ES-I3 (cell line): ENCODE measurements at regions not wholly inside any gene's neighbourhood (a gene's known extent, or its start where the extent isn't known, plus 50 kb on each side); places are given as distances from the start of the nearest gene placed in this dataset.

Source experiments
- H3K36me3 ChIP-seq: 2 replicates; pipeline ENCODE4 v1.6.1; 2013; ENCODE audit warnings: mild to moderate bottlenecking, low read length, control low read depth, moderate library complexity; ENCODE audit not compliant: insufficient read depth
- H3K4me1 ChIP-seq: 2 replicates; pipeline ENCODE4 v1.6.1; 2013; ENCODE audit warnings: mild to moderate bottlenecking, control low read depth, low read length; ENCODE audit not compliant: insufficient read depth
- H3K9ac ChIP-seq: 2 replicates; pipeline ENCODE4 v1.6.1; 2013; ENCODE audit warnings: low read depth, mild to moderate bottlenecking, low read length, moderate library complexity
- H3K9me3 ChIP-seq: 2 replicates; pipeline ENCODE4 v1.6.1; 2013; ENCODE audit warnings: mild to moderate bottlenecking, low read length, moderate library complexity; ENCODE audit not compliant: control insufficient read depth, insufficient read depth

DNA sequence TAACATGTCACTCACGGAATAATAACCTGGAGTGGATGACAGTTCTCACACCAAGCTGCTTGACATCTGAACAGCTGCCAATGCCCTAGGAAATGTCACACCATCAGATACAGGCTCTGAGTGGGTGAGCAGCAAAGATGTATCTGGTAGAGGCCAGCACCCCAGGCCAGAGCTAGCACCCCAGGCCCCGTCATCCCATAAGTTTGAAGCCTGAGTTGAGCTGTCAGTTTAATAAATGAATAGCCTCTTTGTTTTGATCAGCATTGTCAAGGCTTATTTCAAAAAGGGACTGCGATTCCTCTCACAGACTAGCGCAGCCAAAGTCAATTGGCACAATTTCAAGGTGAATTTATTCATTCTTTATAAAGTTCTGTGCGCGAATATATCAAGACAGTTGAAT lies 1327.1 kb downstream of the MAT2B start:
- H3K4me1 ChIP-seq: no peaks in the 10 kb centered on the region; the same call in 1 of the 2 replicates
- H3K9me3 ChIP-seq: no peaks in the 10 kb centered on the region
- no peak overlapping the region for H3K9ac ChIP-seq
- H3K36me3 ChIP-seq: no peaks in the 10 kb centered on the region

DNA sequence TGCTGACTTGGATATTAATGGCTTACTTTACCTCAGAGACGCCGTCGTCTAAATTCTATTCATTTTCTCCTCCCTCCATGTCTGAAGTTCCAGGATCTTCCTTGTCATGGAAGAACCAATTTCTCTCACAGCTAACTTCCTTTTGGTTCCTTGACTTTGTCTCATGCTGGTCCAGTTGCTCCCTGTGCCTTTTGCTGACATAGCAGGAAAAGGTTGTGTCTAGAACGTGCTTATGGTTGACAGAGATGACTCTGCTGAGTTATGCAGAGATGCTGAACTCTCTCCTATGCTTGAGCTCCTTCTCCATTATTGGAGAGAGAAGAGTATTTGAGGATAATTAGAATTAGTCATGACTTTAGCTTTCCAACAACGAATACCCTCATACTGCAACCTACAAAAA lies 1338.9 kb downstream of the MAT2B start:
- H3K9me3 ChIP-seq: no peaks in the 10 kb centered on the region
- H3K36me3 ChIP-seq: no peaks in the 10 kb centered on the region
- no peak overlapping the region for H3K9ac ChIP-seq
- H3K4me1 ChIP-seq: no peaks in the 10 kb centered on the region

DNA sequence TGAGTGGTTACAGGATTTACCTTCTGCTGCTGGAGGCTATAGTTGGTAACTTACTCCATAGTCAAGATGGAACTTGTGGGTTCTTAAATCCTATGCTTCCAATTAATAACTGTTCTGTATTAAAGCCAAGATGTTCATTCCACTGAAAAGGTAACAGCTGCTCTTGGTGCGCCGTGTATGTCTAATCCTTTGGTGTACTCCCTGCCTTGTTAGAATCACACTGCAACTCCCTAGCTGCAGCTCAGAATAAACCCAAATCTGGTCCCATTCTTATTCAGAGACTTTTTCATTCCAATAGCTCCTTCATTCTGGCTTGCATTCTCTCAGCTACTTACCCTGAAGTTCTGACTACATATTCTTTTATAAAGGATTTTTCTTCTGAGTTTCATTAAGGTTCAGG lies 1355.5 kb downstream of the MAT2B start:
- Histone ChIP-seq H3K4me1 (peaks cover 6% of the 10 kb centered on the region; the same call in 1 of the 2 replicates), H3K9ac (no peak overlapping the region), H3K9me3 (no peaks in the 10 kb centered on the region), H3K36me3 (no peaks in the 10 kb centered on the region)

DNA sequence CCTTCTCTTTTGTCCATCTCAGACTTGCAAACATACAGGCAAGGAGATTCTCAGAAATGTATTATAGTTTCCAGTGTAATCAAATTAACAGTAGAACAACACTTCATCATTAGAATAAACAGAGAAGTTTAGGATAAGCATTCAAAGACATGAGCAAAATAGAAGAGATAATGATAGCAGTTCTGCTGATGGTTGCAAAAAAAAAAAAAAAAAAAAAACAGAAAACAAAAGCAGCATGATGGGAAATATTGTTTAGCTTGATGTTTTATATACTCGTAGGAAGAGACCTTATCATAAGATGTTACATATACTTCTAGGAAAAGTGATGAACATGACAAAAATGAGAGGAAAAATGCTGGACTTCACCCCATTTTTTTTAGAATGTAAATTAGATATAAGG lies 1356.2 kb downstream of the MAT2B start:
- Histone ChIP-seq H3K4me1 (peaks cover 6% of the 10 kb centered on the region; the same call in 1 of the 2 replicates), H3K36me3 (no peaks in the 10 kb centered on the region), H3K9ac (no peak overlapping the region), H3K9me3 (no peaks in the 10 kb centered on the region)

DNA sequence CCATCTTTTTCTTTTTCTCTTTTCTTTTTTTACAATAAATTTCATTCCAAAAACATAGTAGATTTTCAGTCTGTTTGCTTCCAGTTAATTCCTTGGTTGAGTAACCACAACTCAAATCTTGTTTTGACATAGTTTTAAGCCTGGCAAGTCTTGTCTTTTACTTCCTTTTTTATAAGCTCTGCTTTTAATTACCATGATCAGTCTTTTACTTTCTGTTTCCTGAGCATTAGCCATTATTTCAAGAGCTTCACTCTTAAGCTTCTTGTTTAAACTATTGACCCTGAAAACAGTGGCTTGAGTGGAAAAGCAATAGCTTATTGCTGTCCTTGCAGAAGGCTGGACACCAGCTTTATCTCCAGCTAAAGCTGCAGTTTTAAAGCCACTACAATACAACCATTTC lies 1363.3 kb downstream of the MAT2B start:
- no peak overlapping the region for H3K9ac ChIP-seq
- no peaks in the 10 kb centered on the region for H3K9me3 ChIP-seq
- H3K36me3 ChIP-seq: no peaks in the 10 kb centered on the region
- H3K4me1 ChIP-seq: no peaks in the 10 kb centered on the region

DNA sequence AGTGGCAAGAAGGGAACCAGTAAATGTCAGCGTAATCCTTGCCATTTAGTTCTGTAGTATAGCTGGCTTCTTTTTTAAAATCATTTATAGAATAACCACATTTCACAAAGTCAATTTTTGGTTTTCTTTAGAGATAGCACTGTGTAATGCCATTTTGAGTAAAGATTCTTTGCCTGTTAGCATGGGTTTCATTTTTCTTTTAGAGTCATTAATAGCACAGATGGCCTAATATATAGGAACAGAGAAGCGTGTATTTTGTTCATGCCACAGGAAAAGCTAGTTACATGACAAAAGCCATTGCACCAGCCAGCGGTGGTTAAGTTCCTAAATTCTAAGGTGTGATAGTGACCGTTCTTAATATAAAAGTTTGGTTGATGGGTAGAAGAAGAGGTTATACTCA lies 1363.9 kb downstream of the MAT2B start:
- H3K36me3 ChIP-seq: no peaks in the 10 kb centered on the region
- H3K9me3 ChIP-seq: no peaks in the 10 kb centered on the region
- H3K9ac ChIP-seq: no peak overlapping the region
- H3K4me1 ChIP-seq: no peaks in the 10 kb centered on the region

DNA sequence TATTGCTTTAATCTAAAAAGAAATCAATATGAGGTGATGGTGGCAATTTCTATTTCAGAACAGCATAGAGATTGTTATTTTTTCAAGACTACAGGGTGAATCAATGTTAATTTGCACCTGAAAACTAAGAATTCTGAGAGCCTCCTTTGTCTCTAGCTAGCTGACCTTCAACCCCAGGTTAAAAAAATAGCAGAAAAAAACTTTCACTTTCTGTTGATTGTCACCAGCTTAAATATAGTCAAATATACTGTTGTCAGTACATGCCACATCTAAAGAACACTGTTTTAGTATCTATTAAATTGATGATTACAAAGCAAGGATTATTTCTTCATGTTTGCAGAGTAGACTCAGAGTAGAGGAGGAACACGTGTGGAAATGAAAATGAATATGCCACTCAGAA lies 1371.4 kb downstream of the MAT2B start:
- no peaks in the 10 kb centered on the region for H3K36me3 ChIP-seq

DNA sequence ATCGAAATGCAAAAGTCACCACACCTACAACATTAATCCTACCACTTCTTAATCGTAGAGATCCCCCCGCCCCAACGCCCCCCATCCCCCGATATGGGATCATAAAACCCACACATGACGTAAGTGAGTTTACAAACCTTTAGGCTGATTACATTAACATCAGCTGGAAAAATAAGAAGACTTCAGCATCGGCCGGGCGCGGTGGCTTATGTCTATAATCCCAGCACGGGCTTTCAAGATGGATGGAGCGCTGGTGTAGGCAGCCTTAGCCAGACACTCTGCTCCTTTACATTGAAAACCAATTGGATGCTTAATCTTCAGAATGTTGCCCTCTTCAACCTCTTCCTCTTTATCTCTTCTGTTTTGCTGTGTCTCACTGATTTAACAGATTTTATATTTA lies 1376.0 kb downstream of the MAT2B start:
- Histone ChIP-seq H3K9ac (no peak overlapping the region), H3K36me3 (no peaks in the 10 kb centered on the region), H3K9me3 (no peaks in the 10 kb centered on the region), H3K4me1 (no peaks in the 10 kb centered on the region)

More for the DNA sequence above, 1371.4 kb downstream of the MAT2B start:
- no peak overlapping the region for H3K9ac ChIP-seq
- H3K9me3 ChIP-seq: no peaks in the 10 kb centered on the region
- H3K4me1 ChIP-seq: no peaks in the 10 kb centered on the region

DNA sequence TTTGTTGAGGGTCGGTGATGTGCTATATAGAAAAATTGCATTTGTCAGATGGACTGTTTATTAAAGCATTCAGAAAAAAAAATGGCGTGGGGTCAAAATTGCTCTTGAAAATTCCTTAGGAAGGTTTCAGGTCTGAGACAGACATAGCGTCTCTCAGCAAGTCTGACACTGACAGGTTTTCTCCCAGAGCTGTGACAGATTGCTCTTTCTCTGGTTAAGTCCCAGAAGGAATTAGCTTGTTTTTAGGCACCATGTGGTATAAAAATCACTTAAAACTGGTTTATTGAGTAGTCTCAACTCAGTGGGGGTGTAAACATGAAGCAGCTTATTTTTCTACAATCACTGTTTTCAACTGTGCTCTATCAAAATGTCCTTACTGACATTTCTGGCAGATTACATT lies 1379.8 kb downstream of the MAT2B start:
- H3K9ac ChIP-seq: no peak overlapping the region
- no peaks in the 10 kb centered on the region for H3K36me3 ChIP-seq
- no peaks in the 10 kb centered on the region for H3K9me3 ChIP-seq
- no peaks in the 10 kb centered on the region for H3K4me1 ChIP-seq

DNA sequence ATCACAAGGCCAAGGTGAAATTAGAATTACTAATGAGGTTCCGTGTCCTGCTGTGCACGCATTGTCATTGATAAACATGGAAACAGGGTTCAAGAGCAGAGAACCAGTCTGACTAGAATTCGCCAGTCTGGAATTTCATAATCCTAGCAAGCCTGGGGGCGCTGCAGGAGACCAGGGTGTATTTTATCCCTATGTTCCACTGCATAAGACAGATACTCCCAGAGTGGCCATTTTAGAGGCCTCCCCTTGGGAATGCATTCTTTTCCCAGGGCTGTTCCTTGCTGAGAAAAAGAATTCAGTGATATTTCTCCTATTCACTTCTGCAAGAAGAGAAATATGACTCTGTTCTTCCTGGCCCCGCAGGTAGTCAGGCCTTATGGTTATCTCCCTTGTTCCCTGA lies 1387.7 kb downstream of the MAT2B start:
- H3K9me3 ChIP-seq: 0 out of 2 replicates have a peak, but pooled peaks cover 3% of the 10 kb centered on the region
- no peak overlapping the region for H3K9ac ChIP-seq
- no peaks in the 10 kb centered on the region for H3K36me3 ChIP-seq
- H3K4me1 ChIP-seq: no peaks in the 10 kb centered on the region

DNA sequence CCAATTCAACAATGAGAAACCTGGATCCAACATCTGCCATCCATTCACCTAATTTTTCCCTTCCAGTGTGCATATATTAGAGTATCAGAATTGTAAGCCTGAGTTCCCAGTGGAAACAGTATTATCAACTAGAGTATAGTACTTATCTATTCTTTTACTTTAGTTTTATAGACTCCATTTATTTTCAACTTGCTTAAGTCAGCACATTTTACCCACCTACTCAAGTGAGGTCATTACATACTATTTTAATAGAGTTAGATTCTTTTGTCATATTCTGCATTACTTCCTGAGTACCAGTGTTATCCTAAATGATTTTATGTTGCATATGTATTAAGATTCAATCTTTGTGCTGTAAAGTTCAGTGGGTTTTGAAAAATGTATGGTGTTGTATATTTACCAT lies 1393.3 kb downstream of the MAT2B start:
- H3K4me1 ChIP-seq: no peaks in the 10 kb centered on the region
- no peaks in the 10 kb centered on the region for H3K36me3 ChIP-seq
- H3K9me3 ChIP-seq: no peaks in the 10 kb centered on the region
- H3K9ac ChIP-seq: no peak overlapping the region

DNA sequence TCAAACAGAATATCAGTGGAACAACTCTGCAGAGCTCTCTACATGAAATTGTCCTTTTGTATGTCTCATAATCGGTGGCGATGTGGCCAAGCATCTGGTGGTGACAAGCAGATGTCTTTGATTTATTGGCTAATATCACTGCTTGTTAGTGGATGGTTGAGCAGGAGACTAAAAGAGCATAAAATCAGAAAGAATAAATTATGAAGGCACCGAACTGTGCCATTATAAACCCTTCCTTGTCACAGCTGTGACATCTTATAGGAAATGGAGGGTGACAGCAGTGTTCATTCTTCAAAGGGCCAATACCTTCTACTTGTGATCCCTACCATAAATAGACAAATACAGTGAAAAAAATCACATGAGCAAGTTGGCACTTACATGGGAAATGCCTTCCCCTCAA lies 1404.3 kb downstream of the MAT2B start:
- no peaks in the 10 kb centered on the region for H3K4me1 ChIP-seq
- no peaks in the 10 kb centered on the region for H3K36me3 ChIP-seq
- no peak overlapping the region for H3K9ac ChIP-seq
- H3K9me3 ChIP-seq: no peaks in the 10 kb centered on the region

DNA sequence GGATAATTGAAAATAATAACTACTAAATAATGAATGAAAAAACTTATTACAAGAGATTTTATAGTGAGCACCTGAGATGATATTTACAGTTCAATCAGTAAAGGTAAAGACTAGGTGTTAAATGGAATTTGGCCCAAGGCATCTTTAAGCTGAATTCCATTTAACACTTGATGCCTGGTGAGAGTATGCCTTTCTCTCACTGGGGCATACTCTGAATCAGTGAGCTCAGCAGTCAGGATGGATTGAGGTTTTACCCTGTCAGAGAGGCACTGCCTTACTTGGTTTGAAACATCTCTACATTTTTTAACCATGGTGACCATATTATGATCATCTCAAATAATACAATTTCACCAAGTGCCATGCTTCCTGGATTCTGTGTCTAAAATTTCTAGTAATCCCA lies 1416.3 kb downstream of the MAT2B start:
- Histone ChIP-seq H3K4me1 (no peaks in the 10 kb centered on the region), H3K9ac (no peak overlapping the region), H3K9me3 (peaks cover 3% of the 10 kb centered on the region; the same call in 1 of the 2 replicates), H3K36me3 (no peaks in the 10 kb centered on the region)

DNA sequence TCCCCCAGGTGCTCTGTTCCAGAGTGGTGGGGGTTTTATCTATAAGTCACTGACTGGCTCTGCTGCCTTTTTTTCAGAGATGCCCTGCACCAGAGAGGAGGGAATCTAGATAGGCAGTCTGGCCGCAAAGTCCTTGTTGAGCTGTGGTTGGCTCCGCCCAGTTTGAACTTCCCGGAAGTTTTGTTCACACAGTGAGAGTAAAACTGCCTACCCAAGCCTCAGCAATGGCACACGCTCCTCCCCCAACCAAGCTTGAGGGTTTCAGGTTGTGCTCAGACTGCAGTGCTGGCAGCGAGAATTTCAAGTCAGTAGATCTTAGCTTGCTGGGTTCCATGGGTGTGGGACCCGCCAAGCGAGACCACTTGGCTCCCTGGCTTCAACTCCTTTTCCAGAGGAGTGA lies 1428.6 kb downstream of the MAT2B start:
- Histone ChIP-seq H3K4me1 (no peaks in the 10 kb centered on the region), H3K36me3 (no peaks in the 10 kb centered on the region), H3K9me3 (no peaks in the 10 kb centered on the region), H3K9ac (no peak overlapping the region)

DNA sequence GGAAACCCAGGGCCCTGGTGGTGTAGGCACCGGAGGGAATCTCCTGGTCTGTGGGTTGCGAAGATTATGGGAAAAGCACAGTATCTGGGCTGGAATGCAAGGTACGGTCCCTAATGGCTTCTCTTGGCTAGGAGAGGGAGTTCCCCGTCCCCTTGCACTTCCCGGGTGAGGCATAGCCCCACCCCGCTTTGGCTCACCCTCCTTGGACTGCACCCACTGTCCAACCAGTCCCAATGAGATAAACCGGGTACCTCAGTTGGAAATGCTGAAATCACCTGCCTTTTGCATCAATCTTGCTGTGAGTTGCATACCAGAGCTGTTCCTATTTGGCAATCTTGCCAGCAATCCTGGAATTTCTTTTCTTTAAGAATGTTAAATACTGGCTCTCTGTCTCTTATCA lies 1429.1 kb downstream of the MAT2B start:
- Histone ChIP-seq H3K9me3 (no peaks in the 10 kb centered on the region), H3K36me3 (no peaks in the 10 kb centered on the region), H3K4me1 (no peaks in the 10 kb centered on the region), H3K9ac (no peak overlapping the region)

DNA sequence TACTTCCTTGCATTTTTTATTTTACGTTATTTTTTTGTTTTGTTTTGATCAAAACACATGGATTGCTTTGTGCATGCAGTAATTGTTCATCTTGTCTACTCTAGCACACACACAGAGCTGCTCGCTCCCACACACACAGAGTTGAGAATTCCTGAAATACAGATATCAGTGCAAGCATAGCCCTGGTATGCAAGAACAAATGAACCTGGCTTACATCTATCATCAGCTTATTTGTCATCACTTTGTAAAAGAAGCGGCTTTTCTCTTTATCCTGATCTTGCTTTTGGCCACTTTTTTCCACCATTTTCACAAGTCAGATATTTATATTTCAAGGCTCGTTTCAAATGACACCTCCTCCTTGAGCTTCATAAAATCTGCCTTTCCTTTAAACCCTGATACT lies 1435.7 kb downstream of the MAT2B start:
- H3K36me3 ChIP-seq: no peaks in the 10 kb centered on the region
- no peak overlapping the region for H3K9ac ChIP-seq
- no peaks in the 10 kb centered on the region for H3K4me1 ChIP-seq
- H3K9me3 ChIP-seq: no peaks in the 10 kb centered on the region
